ENCODE measurements at regions not wholly inside any gene's neighbourhood (a gene's known extent, or its start where the extent isn't known, plus 50 kb on each side); places are given as distances from the start of the nearest gene placed in this dataset.

DNA sequence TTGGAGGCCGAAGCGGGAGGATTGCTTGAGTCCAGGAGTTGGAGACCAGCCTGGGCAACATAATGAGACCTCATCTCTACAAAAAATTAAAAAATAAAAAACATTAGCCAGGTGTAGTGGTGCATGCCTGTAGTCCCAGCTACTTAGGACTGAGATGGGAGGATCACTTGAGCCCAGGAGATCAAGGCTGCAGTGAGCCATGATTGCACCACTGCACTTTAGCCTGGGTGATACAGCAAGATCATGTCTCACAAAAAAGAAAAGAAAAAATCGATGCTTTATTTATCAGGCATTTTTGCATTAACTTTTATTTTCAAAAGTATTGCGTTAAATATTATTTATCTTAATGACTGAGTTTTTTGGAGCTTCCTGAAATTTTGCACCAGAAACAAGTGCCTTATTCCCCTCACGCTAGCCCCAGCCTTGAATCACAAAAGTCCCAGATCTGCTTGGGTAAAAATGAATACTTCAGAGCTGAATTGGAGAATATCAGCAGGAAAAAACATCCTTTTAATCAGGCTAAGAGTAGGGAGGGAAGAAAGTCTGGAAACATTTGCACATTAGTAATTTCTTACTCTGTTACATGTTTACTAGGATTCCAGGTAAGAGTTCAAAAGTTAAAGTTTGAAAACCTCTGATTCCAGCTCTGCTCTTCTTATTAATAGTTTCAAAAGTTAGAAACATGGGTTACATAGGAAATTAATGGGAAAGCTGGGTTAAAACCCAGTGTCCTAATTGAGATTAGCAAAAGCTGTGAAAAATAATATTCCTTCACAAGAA lies 111.4 kb upstream of the FOXN2 start:
- Histone ChIP-seq H3K9ac (ENCODE audit: low read depth, low read length, poor library complexity, severe bottlenecking) (no peak overlapping the region), H3K36me3 (ENCODE audit: insufficient read depth, low read length) (no peaks in the 10 kb centered on the region), H3F3A (ENCODE audit: low read depth) (no peaks in the 10 kb centered on the region), H3K4me2 (ENCODE audit: low read depth, low read length, poor library complexity, severe bottlenecking) (no peak overlapping the region), H3K4me3 (ENCODE audit: low read length, poor library complexity, severe bottlenecking) (no peak overlapping the region), H3K79me2 (ENCODE audit: insufficient read depth, low read length) (no peaks in the 10 kb centered on the region), H2AFZ (ENCODE audit: low read length) (no peak overlapping the region), H3K4me1 (ENCODE audit: insufficient read depth, low read length, poor library complexity, severe bottlenecking) (no peaks in the 10 kb centered on the region), H3K9me2 (replicated peaks; ENCODE audit: low read depth, low read length) (no peaks in the 10 kb centered on the region), H3K27me3 (ENCODE audit: insufficient read depth, low read length, poor library complexity, severe bottlenecking) (no peaks in the 10 kb centered on the region), H4K20me1 (ENCODE audit: insufficient read depth, low read length, poor library complexity, severe bottlenecking) (no peaks in the 10 kb centered on the region), H3K9me3 (ENCODE audit: insufficient read depth, low read depth, low read length) (no peaks in the 10 kb centered on the region)
- TF ChIP-seq, protein P1, sequence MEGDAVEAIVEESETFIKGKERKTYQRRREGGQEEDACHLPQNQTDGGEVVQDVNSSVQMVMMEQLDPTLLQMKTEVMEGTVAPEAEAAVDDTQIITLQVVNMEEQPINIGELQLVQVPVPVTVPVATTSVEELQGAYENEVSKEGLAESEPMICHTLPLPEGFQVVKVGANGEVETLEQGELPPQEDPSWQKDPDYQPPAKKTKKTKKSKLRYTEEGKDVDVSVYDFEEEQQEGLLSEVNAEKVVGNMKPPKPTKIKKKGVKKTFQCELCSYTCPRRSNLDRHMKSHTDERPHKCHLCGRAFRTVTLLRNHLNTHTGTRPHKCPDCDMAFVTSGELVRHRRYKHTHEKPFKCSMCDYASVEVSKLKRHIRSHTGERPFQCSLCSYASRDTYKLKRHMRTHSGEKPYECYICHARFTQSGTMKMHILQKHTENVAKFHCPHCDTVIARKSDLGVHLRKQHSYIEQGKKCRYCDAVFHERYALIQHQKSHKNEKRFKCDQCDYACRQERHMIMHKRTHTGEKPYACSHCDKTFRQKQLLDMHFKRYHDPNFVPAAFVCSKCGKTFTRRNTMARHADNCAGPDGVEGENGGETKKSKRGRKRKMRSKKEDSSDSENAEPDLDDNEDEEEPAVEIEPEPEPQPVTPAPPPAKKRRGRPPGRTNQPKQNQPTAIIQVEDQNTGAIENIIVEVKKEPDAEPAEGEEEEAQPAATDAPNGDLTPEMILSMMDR (conservative IDR thresholded peaks at IDR 0.05; ENCODE audit: low read length), result no peak
- no peak for TF ChIP-seq EZH2phosphoT487 (IDR thresholded peaks at IDR 0.05; ENCODE audit: borderline replicate concordance)

DNA sequence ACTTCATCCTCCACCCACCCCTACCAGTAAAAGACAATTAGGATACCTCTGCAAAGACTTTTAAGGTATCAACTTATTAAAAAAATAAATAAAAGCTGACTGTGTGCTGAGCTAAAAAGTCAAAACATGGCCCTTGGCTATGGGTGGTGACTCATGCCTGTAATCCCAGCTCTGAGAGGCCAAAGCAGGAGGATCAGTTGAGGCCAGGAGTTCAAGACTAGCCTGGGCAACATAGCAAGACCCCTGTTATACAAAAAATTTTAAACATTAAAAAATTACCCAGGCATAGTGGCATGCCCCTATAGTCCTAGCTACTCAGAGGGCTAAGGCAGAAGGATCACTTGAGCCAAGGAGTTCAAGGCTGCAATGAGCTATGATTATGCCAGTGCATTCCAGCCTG lies 110.8 kb upstream of the FOXN2 start:
- TF ChIP-seq EZH2phosphoT487 (IDR thresholded peaks at IDR 0.05; ENCODE audit: borderline replicate concordance), result no peak
- TF ChIP-seq, protein P1 (conservative IDR thresholded peaks at IDR 0.05; ENCODE audit: low read length), result no peak
- no peaks in the 10 kb centered on the region for H3K9me2 ChIP-seq (replicated peaks; ENCODE audit: low read depth, low read length)
- no peaks in the 10 kb centered on the region for H3F3A ChIP-seq (ENCODE audit: low read depth)
- no peaks in the 10 kb centered on the region for H4K20me1 ChIP-seq (ENCODE audit: insufficient read depth, low read length, poor library complexity, severe bottlenecking)
- H2AFZ ChIP-seq (ENCODE audit: low read length), result no peak overlapping the region
- no peaks in the 10 kb centered on the region for H3K9me3 ChIP-seq (ENCODE audit: insufficient read depth, low read depth, low read length)
- H3K36me3 ChIP-seq (ENCODE audit: insufficient read depth, low read length), result no peaks in the 10 kb centered on the region
- H3K27me3 ChIP-seq (ENCODE audit: insufficient read depth, low read length, poor library complexity, severe bottlenecking), result no peaks in the 10 kb centered on the region
- no peak overlapping the region for H3K4me2 ChIP-seq (ENCODE audit: low read depth, low read length, poor library complexity, severe bottlenecking)
- no peak overlapping the region for H3K4me3 ChIP-seq (ENCODE audit: low read length, poor library complexity, severe bottlenecking)
- H3K79me2 ChIP-seq (ENCODE audit: insufficient read depth, low read length), result no peaks in the 10 kb centered on the region
- no peaks in the 10 kb centered on the region for H3K4me1 ChIP-seq (ENCODE audit: insufficient read depth, low read length, poor library complexity, severe bottlenecking)
- no peak overlapping the region for H3K9ac ChIP-seq (ENCODE audit: low read depth, low read length, poor library complexity, severe bottlenecking)

- Histone ChIP-seq H4K20me1 (ENCODE audit: insufficient read depth, low read length, poor library complexity, severe bottlenecking) (no peaks in the 10 kb centered on the region), H3K4me3 (ENCODE audit: low read length, poor library complexity, severe bottlenecking) (no peak overlapping the region), H3K4me1 (ENCODE audit: insufficient read depth, low read length, poor library complexity, severe bottlenecking) (no peaks in the 10 kb centered on the region), H3K9me3 (ENCODE audit: insufficient read depth, low read depth, low read length) (no peaks in the 10 kb centered on the region), H3F3A (ENCODE audit: low read depth) (no peaks in the 10 kb centered on the region), H3K9me2 (replicated peaks; ENCODE audit: low read depth, low read length) (no peaks in the 10 kb centered on the region), H3K27me3 (ENCODE audit: insufficient read depth, low read length, poor library complexity, severe bottlenecking) (no peaks in the 10 kb centered on the region), H3K9ac (ENCODE audit: low read depth, low read length, poor library complexity, severe bottlenecking) (no peak overlapping the region), H3K36me3 (ENCODE audit: insufficient read depth, low read length) (no peaks in the 10 kb centered on the region), H3K4me2 (ENCODE audit: low read depth, low read length, poor library complexity, severe bottlenecking) (no peak overlapping the region), H3K79me2 (ENCODE audit: insufficient read depth, low read length) (no peaks in the 10 kb centered on the region), H2AFZ (ENCODE audit: low read length) (no peak overlapping the region)
- TF ChIP-seq EZH2phosphoT487 (IDR thresholded peaks at IDR 0.05; ENCODE audit: borderline replicate concordance), result no peak
- TF ChIP-seq, protein P1 (conservative IDR thresholded peaks at IDR 0.05; ENCODE audit: low read length), result no peak
These were observed 109.7 kb upstream of the FOXN2 start for GRCh38 chr2:48204750-48205136.
